A549 (cell line): ENCODE measurements at regions not wholly inside any gene's neighbourhood (a gene's known extent, or its start where the extent isn't known, plus 50 kb on each side); places are given as distances from the start of the nearest gene placed in this dataset.

Experiments used
- CHD4 ChIP-seq: fragments of 200-600 bp; sonication (generic); IDR thresholded peaks from 2 replicates; pipeline ENCODE4 v1.6.1; 2016; ENCODE audit warnings: antibody characterized with exemption, mild to moderate bottlenecking, borderline replicate concordance
- PHF8 ChIP-seq: fragments of 200-600 bp; sonication (generic); IDR thresholded peaks from 2 replicates; pipeline ENCODE4 v1.6.1; 2016; ENCODE audit warnings: low read depth, mild to moderate bottlenecking, antibody characterized with exemption, moderate library complexity, borderline replicate concordance
- POLR2A ChIP-seq: IDR thresholded peaks from 2 replicates; pipeline ENCODE4 v1.6.1; 2012; ENCODE audit warnings: mild to moderate bottlenecking, low read length
- RNF2 ChIP-seq: fragments of 200-600 bp; sonication (generic); IDR thresholded peaks from 2 replicates; pipeline ENCODE4 v1.6.1; 2016; ENCODE audit warnings: low read depth, mild to moderate bottlenecking, antibody characterized with exemption, moderate library complexity, borderline replicate concordance
- TF ChIP-seq, protein P1 (sequence below): fragments of >200 bp; sonication (Bioruptor Twin); formaldehyde crosslinking; IDR thresholded peaks from 3 replicates; pipeline ENCODE4 v1.5.1; 2016
- TF ChIP-seq, protein P2 (sequence below): fragments of 200-600 bp; sonication (generic); IDR thresholded peaks from 2 replicates; pipeline ENCODE4 v1.6.1; 2016; ENCODE audit warnings: antibody characterized with exemption, mild to moderate bottlenecking, moderate library complexity
- TF ChIP-seq, protein P3 (sequence below): fragments of 250-450 bp; sonication (Bioruptor Pico); IDR thresholded peaks from 2 replicates; pipeline ENCODE4 v1.5.0; 2021; ENCODE audit warnings: mild to moderate bottlenecking, moderate library complexity, borderline replicate concordance

GRCh38 chr7:98046816-98047215, 56.8 kb upstream of the OCM2 start:
- TF ChIP-seq, protein P1, sequence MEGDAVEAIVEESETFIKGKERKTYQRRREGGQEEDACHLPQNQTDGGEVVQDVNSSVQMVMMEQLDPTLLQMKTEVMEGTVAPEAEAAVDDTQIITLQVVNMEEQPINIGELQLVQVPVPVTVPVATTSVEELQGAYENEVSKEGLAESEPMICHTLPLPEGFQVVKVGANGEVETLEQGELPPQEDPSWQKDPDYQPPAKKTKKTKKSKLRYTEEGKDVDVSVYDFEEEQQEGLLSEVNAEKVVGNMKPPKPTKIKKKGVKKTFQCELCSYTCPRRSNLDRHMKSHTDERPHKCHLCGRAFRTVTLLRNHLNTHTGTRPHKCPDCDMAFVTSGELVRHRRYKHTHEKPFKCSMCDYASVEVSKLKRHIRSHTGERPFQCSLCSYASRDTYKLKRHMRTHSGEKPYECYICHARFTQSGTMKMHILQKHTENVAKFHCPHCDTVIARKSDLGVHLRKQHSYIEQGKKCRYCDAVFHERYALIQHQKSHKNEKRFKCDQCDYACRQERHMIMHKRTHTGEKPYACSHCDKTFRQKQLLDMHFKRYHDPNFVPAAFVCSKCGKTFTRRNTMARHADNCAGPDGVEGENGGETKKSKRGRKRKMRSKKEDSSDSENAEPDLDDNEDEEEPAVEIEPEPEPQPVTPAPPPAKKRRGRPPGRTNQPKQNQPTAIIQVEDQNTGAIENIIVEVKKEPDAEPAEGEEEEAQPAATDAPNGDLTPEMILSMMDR: no peak
- TF ChIP-seq, protein P2, sequence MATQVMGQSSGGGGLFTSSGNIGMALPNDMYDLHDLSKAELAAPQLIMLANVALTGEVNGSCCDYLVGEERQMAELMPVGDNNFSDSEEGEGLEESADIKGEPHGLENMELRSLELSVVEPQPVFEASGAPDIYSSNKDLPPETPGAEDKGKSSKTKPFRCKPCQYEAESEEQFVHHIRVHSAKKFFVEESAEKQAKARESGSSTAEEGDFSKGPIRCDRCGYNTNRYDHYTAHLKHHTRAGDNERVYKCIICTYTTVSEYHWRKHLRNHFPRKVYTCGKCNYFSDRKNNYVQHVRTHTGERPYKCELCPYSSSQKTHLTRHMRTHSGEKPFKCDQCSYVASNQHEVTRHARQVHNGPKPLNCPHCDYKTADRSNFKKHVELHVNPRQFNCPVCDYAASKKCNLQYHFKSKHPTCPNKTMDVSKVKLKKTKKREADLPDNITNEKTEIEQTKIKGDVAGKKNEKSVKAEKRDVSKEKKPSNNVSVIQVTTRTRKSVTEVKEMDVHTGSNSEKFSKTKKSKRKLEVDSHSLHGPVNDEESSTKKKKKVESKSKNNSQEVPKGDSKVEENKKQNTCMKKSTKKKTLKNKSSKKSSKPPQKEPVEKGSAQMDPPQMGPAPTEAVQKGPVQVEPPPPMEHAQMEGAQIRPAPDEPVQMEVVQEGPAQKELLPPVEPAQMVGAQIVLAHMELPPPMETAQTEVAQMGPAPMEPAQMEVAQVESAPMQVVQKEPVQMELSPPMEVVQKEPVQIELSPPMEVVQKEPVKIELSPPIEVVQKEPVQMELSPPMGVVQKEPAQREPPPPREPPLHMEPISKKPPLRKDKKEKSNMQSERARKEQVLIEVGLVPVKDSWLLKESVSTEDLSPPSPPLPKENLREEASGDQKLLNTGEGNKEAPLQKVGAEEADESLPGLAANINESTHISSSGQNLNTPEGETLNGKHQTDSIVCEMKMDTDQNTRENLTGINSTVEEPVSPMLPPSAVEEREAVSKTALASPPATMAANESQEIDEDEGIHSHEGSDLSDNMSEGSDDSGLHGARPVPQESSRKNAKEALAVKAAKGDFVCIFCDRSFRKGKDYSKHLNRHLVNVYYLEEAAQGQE: no peak
- TF ChIP-seq RNF2: no peak
- no peak for TF ChIP-seq CHD4
- no peak for TF ChIP-seq PHF8
- TF ChIP-seq, protein P3, sequence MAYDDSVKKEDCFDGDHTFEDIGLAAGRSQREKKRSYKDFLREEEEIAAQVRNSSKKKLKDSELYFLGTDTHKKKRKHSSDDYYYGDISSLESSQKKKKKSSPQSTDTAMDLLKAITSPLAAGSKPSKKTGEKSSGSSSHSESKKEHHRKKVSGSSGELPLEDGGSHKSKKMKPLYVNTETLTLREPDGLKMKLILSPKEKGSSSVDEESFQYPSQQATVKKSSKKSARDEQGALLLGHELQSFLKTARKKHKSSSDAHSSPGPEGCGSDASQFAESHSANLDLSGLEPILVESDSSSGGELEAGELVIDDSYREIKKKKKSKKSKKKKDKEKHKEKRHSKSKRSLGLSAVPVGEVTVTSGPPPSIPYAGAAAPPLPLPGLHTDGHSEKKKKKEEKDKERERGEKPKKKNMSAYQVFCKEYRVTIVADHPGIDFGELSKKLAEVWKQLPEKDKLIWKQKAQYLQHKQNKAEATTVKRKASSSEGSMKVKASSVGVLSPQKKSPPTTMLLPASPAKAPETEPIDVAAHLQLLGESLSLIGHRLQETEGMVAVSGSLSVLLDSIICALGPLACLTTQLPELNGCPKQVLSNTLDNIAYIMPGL (CRISPR knock-in tag): no peak
- no peak for TF ChIP-seq POLR2A
